ENCODE measurements at regions not wholly inside any gene's neighbourhood (a gene's known extent, or its start where the extent isn't known, plus 50 kb on each side); places are given as distances from the start of the nearest gene placed in this dataset.

DNA sequence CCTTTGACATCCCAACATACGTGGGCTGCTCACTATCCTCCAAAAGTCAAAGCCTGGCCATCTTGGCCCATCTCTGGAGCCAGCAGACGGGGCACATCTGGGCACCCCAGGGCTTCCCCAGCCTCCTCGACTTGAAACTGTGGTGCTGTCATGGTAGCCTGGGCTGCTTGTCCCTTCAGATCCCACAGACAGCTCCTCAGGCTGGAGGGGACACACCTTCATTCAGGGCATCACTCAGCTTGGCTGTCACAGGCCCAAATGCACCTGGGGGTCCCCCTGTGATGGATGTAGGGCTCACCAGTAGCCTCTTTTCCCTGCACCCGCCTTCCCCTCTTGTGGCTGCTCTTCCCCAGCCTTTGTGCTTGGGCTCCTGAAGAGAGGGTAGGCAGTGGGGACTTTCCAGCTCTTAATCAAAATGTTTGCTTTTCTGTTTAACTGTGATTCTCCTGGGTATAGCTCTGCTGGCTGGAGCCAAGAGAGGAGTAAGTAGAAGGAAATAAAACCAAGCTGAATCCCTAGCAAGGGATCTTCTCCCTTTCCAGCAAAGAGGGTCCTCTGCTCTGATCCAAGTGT lies 92.3 kb downstream of the GYPC start:
- no peak for DNase-seq

DNA sequence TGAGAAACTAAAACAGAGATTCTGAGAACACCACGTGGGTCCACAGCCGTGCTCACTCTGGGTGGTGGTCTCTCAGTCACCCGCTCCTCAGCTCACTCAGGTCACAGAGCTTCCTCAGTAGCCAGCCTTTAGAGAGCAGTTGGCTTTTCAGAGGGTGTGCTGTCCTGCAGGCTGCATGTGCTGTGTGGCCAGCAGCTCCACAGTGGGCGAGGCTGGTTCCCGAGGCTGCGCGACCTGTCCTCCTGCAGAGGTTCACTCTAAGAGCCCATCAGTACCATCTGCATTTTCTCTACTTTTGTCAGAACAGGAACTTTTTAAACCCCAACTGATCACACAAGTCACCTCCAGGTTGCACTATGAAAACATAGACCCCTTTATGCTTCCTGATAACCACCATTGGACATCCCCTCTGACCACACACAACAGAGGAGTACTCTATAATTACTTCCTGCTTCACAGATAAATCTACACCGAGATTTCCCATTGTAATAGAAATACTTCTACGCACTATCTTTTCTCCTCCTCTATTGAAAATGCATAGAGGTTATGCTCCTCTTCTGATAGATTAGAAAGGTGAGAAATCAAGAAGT lies 93.1 kb downstream of the GYPC start:
- no peak for DNase-seq

DNA sequence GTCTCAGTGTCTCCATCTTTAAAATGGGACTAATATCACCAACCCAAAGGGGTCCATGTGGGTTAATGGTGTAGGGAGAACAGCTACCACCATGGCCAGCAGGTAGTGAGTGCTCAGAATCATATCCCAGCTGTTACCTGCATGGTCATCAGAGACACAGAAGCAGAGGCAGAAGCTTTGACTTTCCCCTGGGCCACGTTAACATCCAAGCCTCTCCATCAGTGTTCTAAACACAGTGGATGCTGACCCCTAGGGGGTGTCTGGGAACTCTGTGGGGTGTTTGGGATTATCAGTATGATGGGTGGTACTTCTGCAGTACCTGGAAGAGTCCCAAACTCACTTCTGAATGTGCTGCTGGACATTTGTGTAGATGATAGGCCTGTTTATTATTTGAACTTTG lies 93.6 kb downstream of the GYPC start:
- DNase-seq = no peak

DNA sequence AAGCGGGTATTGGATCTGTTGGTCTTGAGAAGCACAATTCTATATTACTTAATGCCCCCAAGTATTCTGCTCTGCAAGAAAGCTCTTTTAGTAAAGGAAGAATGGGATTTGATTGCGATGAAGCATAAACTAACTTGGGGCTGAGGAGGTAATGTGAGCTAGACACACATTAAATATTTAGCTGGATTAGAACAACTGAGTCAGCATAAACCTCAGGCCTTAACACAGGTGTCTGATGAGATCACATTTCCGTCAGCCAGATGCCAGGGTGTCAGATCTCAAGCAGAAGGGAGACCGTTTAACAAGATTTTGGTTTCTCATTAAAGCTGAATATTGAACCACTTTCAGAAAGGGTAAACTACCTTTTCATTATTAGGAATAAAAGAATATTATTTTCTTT lies 94.5 kb downstream of the GYPC start:
- DNase-seq = no peak

DNA sequence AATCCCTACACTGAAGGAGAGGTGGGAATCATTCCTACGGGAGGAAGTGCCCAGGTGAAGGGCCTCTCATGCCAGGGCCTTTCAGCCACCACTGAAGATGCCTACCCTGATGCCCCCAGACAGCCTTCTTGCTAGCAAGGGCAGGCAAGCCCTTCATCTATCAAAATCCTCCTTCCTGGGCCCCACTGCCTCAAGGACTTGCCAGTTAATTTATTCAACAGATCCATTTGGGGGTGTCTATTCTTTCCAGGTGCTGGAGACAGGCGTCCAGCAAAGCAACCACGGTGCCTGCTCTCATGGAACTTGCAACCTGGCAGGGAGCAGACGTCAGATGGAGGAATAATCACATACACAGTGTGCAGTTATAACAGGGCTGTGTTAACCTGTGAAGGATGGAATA lies 95.5 kb downstream of the GYPC start:
- DNase-seq = no peak

DNA sequence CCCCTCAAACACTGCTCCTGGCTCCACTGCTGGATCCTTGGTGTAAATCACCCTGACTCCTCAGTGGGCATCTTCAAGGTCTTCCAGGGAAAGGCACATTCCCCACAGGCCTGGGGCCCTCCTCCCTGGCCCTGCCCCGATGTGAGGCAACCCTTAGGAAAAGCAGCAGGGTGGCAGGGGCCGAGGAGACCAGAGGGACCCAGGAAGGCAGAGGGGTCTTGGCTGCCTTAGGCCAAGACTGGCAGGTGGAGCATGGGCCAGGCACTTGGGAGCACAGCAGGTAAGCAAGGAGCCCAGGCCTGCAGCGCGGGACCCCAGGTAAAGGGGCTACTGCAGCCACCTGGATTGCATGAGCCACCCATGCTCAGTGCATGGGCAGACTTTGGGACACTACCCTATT lies 96.9 kb downstream of the GYPC start:
- DNase-seq = no peak

DNA sequence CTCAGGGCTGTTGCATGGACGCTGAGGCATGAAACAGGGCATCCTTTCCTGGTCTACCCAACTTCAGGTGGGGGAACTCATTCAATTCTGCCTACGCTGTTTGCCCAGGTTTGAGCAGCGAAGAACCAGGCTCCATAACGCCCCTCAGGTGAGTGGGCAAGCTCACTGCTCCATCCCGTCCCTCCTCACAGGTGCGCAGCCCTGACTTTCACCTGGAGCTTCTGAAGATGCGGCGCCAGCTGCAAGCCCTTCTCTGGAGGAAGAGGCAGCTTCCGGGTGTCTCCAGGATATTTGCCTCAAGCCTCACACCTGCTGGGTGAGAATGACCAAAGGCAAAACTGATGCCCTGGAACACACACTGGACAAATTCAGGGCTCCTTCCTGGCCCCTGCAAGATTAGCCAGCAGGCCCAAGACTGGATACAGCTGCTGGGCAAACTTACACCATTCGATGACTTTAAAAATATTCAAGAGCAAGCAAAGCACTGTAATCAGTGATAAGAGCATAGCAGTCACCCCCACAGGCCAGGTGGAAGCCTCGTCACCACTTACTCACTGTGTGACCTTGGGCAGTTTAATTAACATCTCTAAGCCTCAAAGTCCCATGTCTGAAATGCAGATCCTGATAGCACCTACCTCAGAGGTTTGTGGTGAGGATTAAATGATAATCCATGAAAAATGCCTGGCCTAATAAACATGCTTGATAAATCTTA lies 97.7 kb downstream of the GYPC start:
- no peak for DNase-seq

DNA sequence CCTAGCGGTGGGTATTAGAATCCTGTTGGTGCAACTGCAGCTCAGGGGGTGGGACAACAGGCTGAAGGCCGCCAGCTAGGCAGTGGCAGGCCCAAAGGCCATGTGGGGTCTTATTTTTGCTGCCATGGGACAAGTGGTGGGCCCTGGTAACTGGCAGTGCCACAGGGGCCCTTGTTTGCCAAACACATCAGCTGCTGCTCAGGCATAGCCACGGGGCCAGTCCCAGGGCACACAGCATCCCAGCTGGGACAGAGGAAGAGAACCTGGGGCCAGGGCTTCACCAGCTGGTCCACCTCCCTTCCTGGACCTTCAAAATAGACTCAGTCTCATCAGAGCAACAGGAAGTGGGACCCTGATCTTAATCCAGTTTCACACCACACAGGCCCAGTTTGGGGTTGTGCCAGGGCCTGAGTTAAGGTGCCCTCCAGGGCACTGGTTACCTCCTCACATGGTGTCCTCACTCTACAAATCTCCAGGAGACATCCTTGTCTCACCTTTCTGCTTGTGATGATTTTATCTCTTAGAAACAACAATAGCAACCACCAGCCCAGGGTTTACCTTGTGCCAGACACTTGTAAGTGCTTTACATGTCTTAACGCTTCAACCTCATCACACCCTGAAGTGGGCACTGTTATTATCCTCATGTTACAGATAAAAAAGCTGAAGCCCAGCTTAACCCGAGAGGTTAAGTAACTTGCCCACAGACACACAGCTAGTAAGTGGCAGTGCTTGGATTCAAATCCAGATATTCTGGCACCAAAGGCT lies 98.5 kb downstream of the GYPC start:
- DNase-seq = no peak

DNA sequence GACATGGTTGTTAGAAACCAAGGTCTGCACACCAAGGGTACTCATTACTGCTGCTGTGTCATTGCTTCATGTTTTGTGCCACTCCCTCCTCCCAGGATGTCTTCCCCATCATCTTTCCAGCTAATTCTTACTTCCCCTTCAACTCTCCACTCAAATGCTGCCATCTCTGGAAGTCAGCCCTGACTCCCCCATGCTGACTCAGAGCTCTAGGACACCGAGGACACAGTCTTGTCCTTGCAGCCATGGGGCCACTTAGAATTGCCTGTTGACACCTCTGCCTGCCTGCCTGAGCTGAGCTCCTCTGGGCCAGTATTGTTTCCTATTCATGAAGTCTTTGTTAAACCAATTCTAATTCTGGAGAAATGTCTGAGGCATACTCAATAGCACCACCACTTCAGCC lies 100.2 kb downstream of the GYPC start:
- no peak for DNase-seq

DNA sequence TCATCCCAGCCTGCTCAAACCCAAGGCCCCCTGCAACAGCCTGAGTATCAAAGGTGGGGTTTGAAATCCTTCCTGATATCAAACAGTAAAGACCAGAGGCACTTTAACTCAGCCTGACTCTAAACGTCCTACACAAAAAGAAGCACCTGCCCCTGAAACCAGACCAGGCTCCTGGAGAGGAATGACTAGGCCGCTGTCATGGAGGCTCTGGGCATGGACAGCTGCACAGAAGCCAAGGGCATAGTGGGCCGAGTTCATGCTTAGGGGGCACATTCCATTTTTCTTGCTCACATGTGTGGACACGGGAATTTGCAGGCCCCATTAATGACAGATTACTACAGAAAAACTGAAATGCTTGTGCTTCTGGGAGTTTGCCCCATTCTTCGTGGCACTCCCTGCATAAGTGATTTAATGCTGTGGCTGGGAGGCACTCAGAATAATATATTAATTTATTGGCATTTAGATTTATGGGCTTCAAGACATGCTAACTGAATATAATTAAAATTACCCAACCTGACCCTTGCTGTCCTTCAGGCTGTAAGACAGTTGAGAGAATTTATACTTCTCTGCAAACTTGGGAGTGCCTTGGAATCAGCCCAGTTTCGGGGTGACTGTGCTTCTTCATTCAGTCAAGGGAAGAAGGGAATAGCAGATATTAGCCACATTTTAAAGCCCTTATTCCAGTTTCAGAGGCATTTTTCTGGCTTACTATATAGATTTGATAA lies 105.5 kb downstream of the GYPC start:
- DNase-seq = no peak

DNA sequence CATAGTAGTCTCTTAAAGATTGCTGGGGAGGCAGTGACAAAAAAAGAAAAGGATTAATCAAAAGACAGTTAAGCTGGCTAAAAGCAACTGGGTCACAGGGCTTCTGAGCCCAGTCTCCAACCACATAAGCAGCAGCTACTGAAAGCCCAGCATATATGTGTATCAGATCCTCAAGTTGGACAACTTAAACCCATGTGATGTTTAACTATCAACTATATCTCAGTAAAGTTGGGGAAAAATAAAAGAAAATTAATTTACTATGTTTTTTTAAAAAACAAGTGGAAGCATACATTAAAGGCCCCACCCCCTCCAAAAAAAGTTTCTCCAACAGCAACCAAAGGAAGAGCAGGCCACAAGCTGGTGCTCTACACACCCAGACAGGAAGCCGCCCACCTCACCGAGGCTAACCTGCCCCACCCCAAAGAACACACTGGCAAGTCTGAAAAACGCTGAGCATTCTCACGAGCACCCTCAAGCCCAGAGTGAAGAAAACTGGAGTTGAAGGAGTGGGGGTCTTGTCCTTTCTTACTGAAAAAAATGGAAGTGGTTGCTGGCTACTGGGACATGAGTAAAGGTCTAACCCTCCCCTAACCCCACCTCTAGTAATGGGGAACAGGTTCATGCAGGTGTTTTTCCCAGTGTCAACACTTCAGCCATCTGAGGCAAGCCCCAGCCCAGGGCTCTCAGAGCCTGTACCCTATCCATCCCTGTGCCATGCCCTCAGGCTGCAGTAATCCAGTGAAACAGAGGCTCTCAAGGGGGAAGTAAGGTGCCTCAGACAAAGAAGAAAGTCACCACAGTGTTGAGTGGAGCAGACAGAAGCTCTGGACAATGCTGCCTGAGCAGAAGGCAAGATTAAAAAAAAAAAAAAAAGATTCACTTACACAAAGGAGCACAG lies 106.3 kb downstream of the GYPC start:
- no peak for DNase-seq

DNA sequence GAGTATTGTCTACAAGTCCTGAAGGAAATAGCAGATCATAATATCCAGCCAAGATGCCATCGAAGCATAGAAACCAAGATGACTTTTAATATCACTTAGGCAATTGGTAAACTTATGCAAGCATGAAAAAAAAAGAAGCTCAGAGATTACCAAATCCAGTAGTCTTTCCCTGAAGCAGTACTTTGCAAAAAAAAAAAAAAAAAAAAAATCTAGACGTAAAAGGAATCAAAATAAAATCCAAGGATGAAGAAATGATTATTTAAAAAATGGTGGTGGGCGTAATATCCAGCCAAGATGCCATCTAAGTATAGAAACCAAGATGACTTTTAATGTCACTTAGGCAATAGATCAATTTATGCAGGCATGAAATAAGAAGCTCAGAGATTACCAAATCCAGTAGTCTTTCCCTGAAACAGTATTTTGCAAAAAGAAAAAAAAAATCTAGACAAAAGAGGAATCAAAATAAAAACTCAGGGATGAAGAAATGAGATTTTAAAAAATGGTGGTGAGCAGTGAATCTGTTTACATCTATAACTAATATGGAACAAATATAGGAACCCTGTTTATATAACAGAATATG lies 108.8 kb downstream of the GYPC start:
- no peak for DNase-seq

DNA sequence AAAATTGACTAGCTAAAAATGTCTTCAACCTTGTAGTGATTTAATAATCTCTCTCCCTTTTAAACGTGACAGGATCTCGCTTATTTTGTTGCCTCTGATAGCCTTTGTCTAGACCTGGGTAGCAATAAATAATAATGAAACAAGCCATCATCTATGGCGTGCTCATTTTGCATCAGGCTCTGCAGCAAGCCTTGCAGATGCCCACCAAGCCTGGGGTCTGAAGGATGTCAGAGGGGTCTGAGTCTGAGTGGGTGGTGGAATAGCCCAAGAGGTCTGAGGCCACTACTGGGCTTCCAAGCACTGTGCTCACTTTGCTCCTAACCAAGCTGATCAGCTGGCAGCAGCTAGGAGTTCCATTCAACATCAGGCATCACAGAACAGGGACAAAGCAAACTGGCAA lies 109.4 kb downstream of the GYPC start:
- no peak for DNase-seq

DNA sequence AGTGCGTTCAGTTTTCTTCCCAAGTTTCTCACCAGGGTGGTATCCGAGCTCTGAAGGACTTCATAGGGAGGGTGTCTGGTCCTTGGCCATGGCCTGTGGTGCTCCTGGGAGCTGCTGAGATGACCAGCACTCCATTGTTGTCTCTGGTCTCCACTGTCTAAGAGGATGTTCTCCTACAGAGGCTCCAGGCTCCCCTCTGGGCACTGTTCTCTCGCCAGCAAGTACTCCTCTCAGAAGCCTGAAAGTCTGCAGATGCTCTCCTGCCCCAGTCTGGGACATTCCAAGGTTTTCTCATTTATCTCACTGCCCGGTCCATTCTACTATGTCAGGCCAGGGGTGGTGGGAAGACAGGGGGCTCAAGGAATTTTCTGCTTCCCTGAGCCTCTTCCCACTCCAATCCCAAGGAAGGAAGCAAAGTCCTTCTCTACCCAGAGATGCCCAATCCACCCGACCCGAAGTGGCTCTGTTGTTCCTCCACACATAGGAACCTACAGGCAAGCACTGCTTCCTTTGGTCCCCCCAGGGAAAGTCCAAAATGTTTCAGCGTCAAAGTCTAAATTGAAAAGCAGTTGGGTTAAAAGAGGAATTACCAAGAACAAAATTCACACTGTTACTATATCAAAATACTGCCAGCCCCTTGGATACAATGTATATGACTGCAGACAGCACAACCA lies 110.5 kb downstream of the GYPC start:
- DNase-seq = no peak

DNA sequence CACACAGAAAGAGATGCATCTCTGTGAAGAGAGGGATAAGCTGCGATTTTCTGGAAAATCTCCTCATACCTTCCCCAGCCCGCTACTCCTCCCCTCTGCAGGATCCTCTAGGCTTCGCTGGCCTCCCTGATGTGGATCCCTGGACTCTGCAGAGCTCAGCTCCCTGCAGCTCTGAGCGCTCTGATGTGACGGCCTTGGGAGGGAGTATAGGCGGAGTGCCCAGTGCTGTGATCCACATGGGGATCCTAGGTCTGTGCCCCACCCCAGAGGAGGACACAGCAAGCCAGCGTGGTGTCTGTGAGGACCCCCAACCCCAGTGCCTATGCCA lies 111.0 kb downstream of the GYPC start:
- DNase-seq = no peak

DNA sequence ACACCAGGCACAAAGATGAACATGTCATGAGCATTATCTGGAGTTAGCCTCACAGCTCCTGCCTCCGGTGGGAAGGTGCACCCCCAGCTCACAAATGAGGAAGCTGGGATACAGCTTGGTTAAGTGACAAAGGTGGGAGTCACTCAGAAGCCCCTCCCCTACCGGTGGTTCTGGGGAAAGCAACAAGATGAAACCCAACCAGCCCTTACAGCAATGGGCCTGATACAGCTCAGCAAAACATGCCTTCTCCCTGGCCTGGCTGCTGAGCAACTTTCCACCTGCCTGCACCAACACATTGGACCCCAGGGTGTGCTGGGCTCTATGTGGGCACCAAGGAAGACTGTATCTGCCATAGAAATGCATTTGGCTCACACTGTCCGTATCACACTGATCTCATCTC lies 113.2 kb downstream of the GYPC start:
- DNase-seq = no peak

DNA sequence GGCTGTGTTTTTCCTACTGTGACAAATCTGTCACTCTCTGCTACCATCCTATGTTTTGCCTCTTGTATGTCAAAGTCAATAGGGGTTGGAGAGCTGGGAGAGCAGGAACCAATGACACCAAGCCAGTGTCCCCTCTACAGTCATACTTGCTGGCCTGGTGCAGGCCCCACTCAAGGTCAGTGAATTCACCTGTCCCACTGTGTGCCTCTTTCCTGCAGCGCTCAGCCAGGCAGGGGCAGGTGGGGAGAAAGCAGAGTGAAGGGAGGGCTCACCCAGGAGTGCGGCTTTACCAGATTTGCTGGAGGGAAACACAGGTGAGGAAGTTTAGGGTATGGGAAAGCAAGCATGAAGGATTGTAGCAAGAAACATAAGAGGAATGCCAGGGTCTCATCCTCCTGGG lies 114.5 kb downstream of the GYPC start:
- no peak for DNase-seq

DNA sequence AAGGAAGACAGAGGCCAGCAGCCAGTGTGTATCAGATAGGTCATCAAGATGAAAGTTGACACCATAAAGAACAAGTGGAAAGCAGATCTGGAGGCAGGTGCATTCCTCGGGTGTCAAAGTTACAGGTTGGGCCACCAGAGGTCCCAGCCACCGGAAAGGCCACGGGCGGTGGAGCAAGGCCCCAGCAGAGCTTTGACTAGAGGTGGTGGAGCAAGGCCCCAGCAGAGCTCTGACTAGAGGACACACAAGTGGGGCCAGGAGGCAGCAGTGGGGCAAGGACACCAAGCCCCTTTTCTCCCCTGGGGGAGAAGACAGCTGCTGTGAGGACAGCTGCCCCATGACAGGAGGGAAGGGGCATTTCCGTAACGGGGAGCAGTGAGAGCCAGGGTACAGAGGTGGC lies 115.1 kb downstream of the GYPC start:
- no peak for DNase-seq

DNA sequence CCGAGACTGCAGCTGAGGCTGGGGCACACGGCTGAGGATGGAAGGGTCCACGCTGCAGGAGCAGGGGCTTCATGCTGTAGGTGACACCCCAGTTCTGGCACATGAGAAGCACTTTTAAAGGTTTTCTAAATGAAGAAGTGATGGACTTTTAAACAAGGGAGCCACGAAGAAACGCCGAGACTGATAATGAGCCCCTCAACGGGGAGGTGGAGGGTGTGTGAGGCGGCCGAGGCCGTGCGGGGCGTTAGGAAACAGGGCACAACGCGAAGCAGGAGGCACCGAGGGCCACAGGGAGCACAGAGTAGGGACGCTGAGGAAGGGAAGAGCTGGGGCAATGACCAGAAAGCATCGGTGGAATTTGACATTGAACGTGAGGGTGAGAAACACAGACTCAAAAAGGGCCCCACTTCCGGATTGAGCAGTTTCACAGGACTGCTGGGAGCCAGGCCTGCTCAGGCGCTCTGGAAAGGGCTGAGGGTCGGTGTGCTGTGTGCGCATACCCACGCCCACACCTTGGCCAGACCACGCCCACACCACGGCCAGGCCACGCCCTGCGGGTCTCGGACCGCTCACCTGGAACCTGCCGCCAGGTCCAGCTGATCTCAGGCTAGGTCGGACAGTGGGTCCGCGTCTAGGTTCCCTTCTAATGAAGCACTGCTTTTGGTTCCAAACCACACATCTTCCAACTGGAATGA lies 115.7 kb downstream of the GYPC start:
- no peak for DNase-seq

DNA sequence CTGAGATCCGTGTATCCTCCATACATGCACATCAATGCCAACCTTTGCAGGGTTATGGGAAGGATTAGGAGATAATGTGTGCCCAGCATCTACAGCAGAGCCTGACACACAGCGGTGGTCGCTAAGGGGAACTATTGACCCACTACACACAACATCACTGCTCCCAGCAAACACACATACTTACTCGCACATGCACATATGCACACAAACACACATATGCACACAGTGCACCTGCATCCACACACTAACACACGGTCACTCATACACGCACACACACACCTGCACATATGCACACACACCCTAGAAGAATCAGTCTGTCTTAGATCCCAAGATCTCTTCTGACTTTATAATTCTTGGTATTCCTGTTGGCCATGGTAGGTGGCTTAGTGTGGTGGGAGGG lies 118.3 kb downstream of the GYPC start:
- no peak for DNase-seq

DNA sequence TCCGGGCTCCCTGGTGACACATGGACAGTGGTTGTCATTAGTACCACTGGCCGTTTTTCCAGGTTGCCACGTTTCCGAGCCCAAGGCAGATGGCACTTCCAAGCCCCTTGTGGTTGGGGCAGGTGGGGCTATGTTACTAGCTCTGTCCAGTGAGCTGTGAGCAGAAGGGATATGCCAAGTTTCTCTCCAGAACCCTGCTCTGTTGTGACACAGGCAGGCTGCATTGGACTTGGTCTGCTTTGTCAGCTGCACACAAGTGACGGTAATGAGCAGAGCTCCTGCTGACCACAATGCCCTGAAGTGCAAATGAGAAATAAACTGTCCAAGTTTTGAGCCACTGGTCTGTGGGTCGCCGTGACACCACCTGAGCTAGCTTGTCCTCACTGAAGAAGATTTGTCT lies 118.8 kb downstream of the GYPC start:
- DNase-seq = no peak
